GM19351 (cell line): ENCODE measurements at regions not wholly inside any gene's neighbourhood (a gene's known extent, or its start where the extent isn't known, plus 50 kb on each side); places are given as distances from the start of the nearest gene placed in this dataset.

Source experiments
- ATAC-seq: cut with Tn5 transposase; IDR thresholded peaks from one replicate; pipeline ENCODE4 v1.9.1; 2021; ENCODE audit warnings: mild to moderate bottlenecking, moderate library complexity; ENCODE audit not compliant: unreplicated experiment

DNA sequence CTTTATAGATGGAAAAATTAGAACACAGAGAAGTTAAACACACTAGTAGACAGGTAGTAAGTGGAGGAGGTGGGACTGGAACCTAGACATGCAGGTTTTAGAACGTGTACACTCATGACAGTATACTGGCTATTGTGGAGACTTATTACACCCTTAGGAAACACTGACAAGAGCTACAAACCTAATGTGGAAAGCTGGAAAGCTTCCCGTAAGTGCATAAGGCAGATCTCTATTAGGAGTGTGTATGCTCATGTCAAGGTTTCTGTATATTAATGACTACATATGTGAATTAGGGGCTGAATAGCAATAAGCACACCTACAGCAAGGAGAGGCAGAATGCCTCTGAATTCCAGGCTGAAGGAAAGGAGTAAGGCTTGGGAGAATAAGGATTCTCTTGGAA, 82.6 kb upstream of the SLC24A5 start:
- ATAC-seq = no peak

- no peak for ATAC-seq
These were observed 80.5 kb upstream of the SLC24A5 start for GRCh38 chr15:48040166-48040817.

- ATAC-seq = no peak
These were observed 79.3 kb upstream of the SLC24A5 start for GRCh38 chr15:48041454-48041853.

- peak; percentile 73 for ATAC-seq
These were observed 73.9 kb upstream of the SLC24A5 start for GRCh38 chr15:48046813-48047438.

DNA sequence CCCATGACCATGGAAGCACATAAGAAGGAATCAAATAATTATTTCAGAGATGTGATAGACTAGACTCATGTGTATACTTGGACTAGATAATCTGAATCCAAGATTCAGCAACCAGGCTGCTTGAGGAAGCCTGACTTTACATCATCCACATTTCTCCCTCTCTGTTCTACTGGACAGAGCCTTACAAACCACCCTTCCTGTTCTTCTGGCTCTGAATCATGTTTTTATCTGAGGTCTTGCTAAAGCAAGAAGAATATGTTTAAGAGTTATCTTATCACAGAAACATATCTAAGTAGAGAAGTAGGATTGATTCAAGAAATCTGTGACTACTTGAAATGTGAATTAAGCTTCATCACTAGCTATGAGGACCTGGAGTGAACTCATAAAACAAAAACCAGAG, 71.1 kb upstream of the SLC24A5 start:
- no peak for ATAC-seq

DNA sequence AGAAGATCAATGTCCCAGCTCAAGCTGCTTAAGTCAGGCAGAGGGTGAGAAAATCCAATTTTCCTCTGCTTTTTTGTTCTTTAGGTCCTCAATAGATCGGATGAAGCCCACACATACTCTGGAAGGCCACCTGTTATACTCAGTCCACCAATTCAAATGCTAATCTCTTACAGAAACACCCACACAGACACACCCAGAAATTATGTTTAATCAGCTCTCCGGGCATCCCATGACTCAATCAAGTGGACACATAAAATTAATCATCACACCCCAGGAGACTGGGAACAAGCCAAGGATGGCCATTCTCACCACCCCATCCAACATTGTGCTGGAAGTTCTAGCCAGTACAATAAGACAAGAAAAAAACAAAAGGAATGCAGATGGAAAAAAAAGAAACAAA, 67.8 kb upstream of the SLC24A5 start:
- ATAC-seq = no peak

DNA sequence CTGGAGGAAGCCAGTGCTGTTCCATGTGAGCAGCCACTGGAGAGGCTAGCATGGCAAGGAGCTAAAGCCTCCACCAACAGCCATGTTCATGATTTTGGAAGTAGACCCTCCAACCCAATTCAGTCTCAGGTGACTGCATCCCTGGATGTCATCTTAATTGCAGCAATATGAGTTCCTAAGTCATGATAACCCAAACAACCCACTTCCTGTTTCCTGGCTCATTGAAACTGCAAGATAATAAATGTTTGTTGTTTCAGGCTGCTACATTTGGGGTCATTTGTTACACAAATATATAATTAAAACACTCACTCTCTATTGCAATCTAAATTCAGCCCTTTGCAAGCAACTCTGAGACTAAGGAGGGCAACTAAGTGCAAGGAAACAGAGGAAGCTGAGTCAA, 62.4 kb upstream of the SLC24A5 start:
- ATAC-seq = no peak

DNA sequence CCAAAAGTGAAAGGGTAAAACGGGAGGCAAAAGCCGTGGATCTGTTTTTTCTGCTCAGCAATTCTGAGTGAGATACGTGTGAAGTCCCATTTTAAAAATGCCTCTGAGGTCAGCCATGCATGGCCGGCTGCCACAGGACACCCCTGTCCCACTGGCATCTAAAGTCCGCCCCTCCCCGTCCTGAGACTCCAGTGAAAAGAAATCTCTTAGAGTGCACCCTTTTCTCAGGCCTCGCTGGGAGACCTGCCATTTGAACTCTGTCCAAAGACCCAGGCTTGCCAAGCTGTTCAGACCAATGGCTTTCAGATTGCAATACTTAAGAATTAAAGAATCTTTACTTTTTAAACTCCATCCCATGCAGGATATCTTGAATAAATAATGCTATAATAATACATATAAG, 61.0 kb upstream of the SLC24A5 start:
- no peak for ATAC-seq

DNA sequence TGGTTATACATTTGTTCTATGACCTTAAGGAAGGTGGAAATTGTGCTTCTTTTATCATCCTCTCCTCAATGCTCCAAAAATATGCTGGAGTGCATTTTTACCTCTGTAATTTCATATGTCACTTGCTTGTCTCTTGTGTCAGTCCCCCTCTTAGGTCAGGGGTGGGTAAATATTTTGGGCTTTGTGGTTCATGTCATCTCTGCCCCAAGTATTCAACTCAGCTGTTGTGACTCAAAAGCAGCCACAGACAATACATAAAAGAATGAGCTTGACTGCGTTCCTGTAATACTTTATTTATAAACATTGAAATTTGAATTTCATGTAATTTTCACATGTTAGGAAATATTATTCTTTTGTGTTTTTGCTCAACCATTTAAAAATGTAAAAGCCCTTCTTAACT, 60.4 kb upstream of the SLC24A5 start:
- ATAC-seq = no peak

DNA sequence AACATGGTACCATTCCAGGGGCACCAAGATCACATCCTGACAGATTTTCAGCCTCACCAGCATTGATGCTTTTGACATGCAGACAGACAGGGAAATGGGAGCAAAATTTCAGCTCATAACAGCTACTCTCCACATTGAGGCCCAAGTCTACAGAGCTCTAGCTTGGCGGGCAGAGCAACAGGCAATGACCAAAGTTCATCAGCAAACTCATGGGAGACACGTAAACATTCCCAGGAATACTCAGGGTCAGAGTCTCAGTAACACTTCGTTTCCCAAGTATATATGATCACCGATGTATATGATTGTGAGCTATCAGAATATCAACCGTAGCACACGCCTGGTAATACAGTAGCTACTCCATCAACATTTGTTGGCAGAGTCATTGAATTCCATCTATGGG, 59.2 kb upstream of the SLC24A5 start:
- ATAC-seq = no peak

GRCh38 chr15:48062148-48062872, 58.5 kb upstream of the SLC24A5 start:
- no peak for ATAC-seq

GRCh38 chr15:48063411-48063985, 57.3 kb upstream of the SLC24A5 start:
- no peak for ATAC-seq

- ATAC-seq = no peak
These were observed 56.4 kb upstream of the SLC24A5 start for GRCh38 chr15:48064421-48064820.

DNA sequence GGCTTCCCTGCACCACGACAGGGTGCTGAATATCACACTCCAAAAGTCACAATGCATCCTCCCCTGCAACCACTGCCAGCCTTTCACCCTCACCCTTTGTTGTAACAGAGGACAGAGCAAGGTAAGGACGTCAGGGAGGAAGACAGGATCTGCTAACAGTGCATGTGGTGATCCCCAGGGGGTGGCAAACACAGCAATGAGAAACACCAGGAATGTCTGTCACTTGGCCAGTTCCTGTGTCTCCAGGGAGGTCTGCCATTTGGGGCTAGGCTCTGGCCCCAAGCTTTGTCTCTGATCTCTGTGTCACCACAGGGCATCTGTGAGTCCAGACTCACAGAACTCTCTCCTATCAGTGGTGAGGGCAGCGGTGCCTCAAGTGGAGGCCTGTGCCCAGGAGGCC, 54.3 kb upstream of the SLC24A5 start:
- no peak for ATAC-seq
